HFF-Myc (cell line): ENCODE measurements at regions not wholly inside any gene's neighbourhood (a gene's known extent, or its start where the extent isn't known, plus 50 kb on each side); places are given as distances from the start of the nearest gene placed in this dataset.

Source experiments
- DNase-seq: peaks from one replicate; pipeline ENCODE4 v3.0.0-alpha.2; 2011; ENCODE audit warnings: low read depth; ENCODE audit errors: extremely low read depth
- H3K4me3 ChIP-seq: replicated peaks from 2 replicates; pipeline ENCODE4 v1.5.1; 2011; ENCODE audit warnings: low read depth, mild to moderate bottlenecking, control low read depth, low read length
- CTCF ChIP-seq: IDR thresholded peaks from 2 replicates; pipeline ENCODE4 v1.5.1; 2012; ENCODE audit warnings: mild to moderate bottlenecking, low read depth, low read length, control low read depth; ENCODE audit errors: missing control alignments

GRCh38 chr21:39040494-39041110 is 142.6 kb downstream of the PSMG1 start:
- H3K4me3 ChIP-seq, result no peak overlapping the region
- no peak for DNase-seq
- TF ChIP-seq CTCF, result no peak

GRCh38 chr21:39037807-39038405 is 145.3 kb downstream of the PSMG1 start:
- no peak overlapping the region for H3K4me3 ChIP-seq
- TF ChIP-seq CTCF, result peak; percentile 23
- no peak for DNase-seq

GRCh38 chr21:39036581-39036980 is 146.7 kb downstream of the PSMG1 start:
- no peak for TF ChIP-seq CTCF
- H3K4me3 ChIP-seq, result no peak overlapping the region
- no peak for DNase-seq

GRCh38 chr21:39034590-39035536 is 148.4 kb downstream of the PSMG1 start:
- H3K4me3 ChIP-seq, result no peak overlapping the region
- DNase-seq, result no peak
- no peak for TF ChIP-seq CTCF

- no peak for TF ChIP-seq CTCF
- no peak overlapping the region for H3K4me3 ChIP-seq
- no peak for DNase-seq
Measured at GRCh38 chr21:39033878-39034589, 149.2 kb downstream of the PSMG1 start.
